SK-MEL-5 (cell line): ENCODE measurements at regions not wholly inside any gene's neighbourhood (a gene's known extent, or its start where the extent isn't known, plus 50 kb on each side); places are given as distances from the start of the nearest gene placed in this dataset.
A peak's percentile ranks its signal among the peaks of the same experiment; 100 is the strongest.

Source experiments
- DNase-seq: peaks from one replicate; pipeline ENCODE4 v3.0.0-alpha.2; 2016; ENCODE audit warnings: low read depth, low spot score
- in situ Hi-C: cut with HindIII; loops from 2 replicates; pipeline ENCODE4 v1.10.0; 2016; ENCODE audit warnings: low sequenced_read_pairs, high pct_unique_total_duplicates, low pct_unique_long_range_greater_than_20kb

DNA sequence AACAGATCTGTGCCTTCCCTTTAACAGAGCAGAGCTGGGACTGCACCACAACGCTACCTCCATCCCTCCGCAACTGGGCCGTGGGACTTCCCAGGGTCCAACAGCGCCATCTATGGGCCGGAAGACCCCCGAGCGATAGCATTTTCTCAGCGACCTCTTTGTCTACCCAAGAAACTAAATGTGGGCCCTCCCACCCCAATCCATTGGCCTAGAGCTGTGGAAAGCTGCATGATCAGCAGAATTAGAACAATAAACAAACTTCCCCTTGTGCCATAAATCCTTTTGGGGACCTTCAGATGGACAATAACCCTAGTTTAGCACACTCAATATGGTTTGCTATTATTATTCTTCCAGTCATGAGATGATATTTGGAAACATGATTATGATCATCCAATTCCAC lies 74.8 kb upstream of the NTRK3 start:
- in situ Hi-C loops, result no loop called here
- peak; percentile 81 for DNase-seq

DNA sequence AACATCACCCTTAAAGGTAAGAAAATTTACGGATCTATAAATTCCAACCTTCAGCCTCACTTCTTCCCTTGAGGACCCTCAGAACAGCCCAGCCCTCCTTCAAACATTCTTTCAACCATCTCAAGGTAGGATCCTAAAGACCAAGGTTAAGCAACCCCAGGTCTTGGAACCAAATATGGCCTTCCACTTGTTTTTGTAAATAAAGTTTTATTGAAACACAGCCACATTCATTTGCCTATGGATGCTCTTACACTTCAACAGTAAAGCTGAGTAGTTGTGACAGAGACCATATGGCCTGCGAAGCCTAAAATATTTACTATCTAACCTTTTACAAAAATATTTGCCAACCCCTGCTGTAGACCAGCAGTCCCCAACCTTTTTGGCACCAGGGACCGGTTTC lies 70.4 kb upstream of the NTRK3 start:
- in situ Hi-C loops, result no loop called here
- DNase-seq, result no peak

DNA sequence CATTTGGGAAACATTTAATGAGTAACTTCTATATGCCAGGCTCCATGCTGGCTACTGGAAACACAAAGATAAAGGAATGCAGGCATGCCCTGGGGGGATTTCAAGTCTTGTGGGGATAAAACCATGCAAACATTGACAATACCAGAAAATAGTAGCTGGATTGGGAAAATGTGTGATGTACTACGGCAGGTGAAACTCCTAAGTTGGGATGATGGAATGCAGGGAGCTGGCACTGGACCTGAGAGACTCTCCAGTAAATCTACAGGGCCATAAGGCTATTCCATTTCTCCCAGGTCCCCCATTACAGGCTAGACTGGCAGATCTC lies 68.2 kb upstream of the NTRK3 start:
- in situ Hi-C loops, result no loop called here
- DNase-seq, result no peak

DNA sequence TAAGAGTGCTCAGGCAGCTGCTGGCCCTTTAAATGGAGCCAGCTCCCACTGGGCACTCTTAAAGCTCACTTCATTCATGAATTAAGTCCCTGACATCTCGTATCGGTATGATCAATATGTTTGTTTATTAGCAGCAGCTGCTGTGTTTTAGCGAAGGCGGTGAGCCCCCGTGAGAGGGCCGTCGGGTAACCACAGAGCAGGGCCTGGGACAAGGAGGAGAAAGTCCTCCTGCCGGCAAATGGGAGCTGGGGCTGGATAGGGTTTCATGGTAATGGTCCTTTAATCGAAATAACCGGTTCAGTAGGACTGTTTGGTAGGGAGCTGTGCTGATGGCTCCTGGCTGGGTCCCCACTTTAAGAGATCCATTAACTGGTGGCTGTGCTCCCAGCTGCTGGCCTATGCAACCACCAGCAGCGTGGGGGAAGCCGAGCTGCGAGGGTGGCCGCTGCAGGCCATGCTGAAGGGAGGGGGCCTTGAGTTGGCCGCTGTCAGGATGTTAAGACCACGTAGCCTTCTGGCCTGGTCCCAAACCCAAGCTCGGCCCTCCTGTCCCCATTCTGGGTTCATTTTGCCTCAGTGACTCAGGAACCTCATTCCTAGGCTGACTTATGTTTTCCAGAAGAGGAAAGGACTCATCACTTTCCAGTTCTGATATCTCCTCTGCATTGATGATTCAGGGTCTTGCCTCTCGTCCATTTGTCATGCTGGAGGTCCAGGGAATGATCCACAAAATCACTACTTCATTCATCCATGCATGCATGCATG lies 67.6 kb upstream of the NTRK3 start:
- in situ Hi-C loops, result no loop called here
- no peak for DNase-seq

DNA sequence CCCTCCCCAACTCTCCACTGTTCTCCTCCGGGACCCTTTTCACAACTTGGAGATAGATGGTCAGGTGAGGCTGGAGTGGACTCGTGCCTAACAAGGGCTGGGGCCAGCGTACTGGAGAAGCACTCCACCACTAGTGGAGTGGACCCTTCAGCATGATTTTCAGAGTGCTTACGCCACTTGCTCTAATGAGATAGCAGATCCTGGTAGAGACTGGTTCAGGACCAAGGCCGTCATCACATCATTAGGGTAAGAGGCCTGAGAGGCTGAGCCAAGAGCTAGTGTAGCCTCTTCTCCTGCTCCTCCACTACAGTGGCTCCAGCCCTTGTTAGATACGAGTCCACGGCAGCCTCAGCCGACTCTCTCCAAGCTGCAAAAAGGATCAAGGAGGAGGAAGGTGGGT lies 66.9 kb upstream of the NTRK3 start:
- in situ Hi-C loops, result no loop called here
- DNase-seq, result no peak

DNA sequence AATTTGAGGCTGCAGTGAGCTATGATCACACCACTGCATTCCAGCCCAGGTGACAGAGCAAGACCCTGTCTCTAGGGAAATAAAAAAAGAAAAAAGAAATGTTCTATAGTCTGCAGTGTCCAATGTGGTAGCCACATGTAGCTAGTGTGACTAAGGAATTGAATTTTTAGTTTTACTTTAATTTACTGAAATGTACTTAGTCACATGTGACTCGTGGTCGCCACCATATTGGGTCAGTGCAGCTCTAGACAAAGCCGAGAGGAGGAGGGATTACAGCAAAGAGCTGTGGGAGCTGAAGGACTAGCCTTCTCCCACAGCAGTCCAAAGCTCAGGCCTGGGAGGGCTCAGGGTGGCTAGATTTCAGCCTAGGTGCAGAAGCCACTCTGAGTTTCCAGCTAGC lies 65.9 kb upstream of the NTRK3 start:
- DNase-seq, result no peak
- in situ Hi-C loops, result no loop called here

DNA sequence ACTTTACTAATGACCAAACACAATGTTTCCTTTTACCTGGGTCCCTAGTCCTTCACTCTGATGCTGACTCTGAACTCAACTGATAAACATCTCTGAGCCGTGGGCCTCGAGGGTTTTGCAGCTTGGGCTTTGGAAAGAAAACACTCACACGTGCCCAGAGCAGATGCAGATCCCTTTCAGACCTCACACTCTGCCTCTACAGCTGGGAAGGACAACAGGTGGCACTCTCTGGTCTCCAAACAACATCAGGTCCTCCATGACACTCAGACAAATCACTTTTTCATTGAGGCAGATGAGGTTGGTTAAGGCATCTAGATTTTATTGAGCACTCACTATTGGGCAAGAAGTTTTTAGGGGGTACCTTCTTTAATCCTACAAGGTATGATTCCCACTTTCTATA lies 64.7 kb upstream of the NTRK3 start:
- no peak for DNase-seq
- in situ Hi-C loops, result no loop called here

DNA sequence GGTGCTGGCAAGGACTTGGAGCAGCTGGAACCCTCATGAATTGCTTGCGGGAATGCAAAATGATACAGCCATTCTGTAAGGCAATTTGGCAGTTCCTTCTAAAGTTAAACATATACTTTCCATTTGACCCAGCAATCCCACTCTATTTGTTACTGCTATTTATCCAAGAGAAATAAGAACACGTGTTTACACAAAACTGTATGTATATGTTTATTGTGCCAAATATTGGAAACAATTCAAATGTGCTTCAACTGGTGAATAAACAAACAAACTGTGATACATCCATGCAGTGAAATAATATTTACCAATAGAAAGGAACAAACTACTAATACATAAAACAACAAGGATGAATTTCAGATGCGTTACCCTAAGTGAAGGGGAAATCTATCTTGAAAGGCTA lies 60.0 kb upstream of the NTRK3 start:
- DNase-seq, result no peak
- in situ Hi-C loops, result no loop called here

DNA sequence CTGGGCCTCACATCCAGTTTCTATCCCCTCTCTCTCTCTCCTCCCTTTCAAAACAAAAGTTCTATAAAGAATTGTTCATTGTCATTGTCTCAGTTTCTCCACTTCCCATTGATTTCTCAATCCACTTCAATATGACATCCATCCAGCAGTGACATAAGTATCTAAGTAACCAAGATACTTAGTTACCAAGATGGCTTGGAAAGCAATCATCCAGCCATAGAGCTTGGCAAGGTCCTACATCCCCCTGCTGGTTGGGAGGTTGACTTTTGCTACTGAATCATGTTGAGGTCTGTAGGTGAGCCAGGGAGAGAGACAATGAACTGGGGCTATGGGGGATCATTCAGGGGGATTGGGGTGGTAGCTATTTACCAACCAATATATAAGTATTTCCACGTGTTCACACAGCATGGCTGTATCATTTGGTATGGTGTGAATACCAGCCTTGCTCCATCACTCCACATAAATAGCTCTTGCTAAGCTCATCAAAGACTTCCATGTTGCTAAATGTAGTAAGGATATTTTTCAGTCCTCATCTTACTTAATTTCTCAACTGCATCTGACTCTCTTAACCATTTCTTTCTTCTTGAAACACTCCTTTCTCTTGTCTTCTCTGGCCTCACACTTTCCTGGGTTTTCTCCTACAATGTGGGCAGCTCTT lies 58.8 kb upstream of the NTRK3 start:
- DNase-seq, result no peak
- in situ Hi-C loops, result no loop called here

DNA sequence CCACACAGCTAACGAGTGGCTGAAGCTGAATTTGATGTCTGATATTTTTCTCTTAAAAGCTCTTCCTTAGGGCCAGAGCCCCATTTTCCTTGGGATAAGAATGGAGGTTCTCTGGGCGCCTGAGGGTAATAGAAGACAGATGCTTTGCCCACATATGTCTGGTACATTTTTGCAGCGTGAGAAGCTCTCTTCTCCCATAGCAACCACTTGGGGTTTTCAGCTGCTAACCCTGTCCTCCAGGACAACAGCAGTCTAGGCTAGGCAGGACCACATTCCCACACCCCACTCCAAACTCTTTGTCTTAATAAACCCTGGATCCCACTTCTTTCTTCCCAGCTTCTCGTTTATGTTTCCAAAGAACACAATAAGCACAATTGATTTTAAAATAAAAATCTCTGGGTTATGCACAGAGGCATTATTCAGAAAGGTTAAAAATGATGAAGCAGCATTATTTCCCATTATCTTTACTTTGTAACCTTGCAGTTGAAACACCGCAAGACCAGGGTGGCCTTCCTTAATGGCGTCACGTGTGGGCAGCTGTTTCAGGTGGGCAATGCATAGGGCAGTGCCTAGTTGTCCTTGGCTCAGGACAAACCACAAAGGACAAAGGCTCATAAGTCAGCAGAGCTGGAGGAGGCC lies 56.5 kb upstream of the NTRK3 start:
- in situ Hi-C loops, result no loop called here
- no peak for DNase-seq

DNA sequence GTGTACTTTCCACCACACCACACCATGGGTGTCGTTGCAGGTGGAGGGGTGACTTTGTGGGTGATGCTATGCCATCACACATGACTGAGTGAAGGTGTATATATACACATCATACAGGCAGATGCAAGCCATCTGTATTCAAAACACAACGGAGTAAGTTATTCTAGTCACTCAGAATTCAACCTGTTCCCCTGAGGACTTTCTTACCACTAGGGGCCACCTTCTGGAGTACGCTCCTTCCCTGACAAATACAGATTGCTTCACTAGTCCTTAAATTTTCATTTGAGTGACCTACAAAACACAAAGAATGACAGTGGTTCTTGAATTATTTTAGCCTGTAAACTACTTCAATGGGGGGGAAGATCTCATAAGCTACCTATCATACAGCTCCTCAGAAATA lies 52.8 kb upstream of the NTRK3 start:
- in situ Hi-C loops, result no loop called here
- no peak for DNase-seq

DNA sequence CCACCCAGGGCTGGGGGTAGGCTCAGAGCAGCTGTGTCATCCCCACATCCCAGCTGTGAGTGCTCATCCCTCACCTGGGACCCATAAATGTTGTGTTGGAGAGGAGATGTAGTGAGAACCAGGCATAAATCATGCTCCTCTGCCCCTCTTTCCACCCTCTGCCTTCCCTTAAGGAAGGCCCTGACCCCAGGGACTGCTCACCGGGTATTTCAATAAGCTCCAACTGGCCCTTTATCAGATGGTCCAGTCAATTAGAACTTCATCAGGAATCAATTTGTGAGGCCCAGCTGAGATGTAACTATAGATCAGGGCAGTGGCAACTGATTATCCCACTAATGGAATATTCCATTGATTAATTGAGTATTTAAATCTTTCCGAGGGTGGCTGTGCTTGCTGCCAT lies 50.8 kb upstream of the NTRK3 start:
- in situ Hi-C loops, result no loop called here
- no peak for DNase-seq
